Gastrocnemius medialis (tissue), 4 donors: ENCODE measurements at regions not wholly inside any gene's neighbourhood (a gene's known extent, or its start where the extent isn't known, plus 50 kb on each side); places are given as distances from the start of the nearest gene placed in this dataset.
A peak's percentile ranks its signal among the peaks of the same experiment; 100 is the strongest.

Experiments used
- ATAC-seq, 2 donors: fragments of 150-250 bp; one replicate each; pipeline ENCODE4 v1.9.1; 2016
- DNase-seq, 2 donors: peaks; one replicate each; pipeline ENCODE4 v3.0.0-alpha.2; 2019
- H3K27ac ChIP-seq, 4 donors: fragments of 200-600 bp; sonication (generic); 1 replicate in 1 of 4; 2 replicates in 3 of 4; pipeline ENCODE4 v1.5.1; 2016 to 2018; ENCODE audit warnings: mild to moderate bottlenecking in 2 of 4, moderate library complexity in 1 of 4
- H3K27me3 ChIP-seq, 3 donors: fragments of 200-600 bp; sonication (generic) in 2 of 3; 1 replicate in 1 of 3; 2 replicates in 2 of 3; pipeline versions ENCODE4 v1.5.1 to v1.6.0; 2016 to 2019; ENCODE audit warnings: mild to moderate bottlenecking in 1 of 3, moderate library complexity in 1 of 3
- H3K36me3 ChIP-seq, 2 donors: fragments of 200-600 bp; sonication (generic) in 1 of 2; one replicate each; pipeline ENCODE4 v1.5.1; 2017 to 2018
- H3K4me1 ChIP-seq, 2 donors: fragments of 200-600 bp; sonication (generic) in 1 of 2; one replicate each; pipeline ENCODE4 v1.5.1; 2016 to 2017; ENCODE audit warnings: mild to moderate bottlenecking in 2 of 2
- H3K4me3 ChIP-seq, 4 donors: fragments of 200-600 bp; sonication (generic) in 3 of 4; 1 replicate in 1 of 4; 2 replicates in 3 of 4; pipeline ENCODE4 v1.5.1; 2016 to 2019; ENCODE audit warnings: mild to moderate bottlenecking in 2 of 4
- H3K9me3 ChIP-seq, 3 donors: fragments of 200-600 bp; sonication (generic) in 2 of 3; 1 replicate in 1 of 3; 2 replicates in 2 of 3; pipeline ENCODE4 v1.5.1; 2016 to 2019
- POLR2A ChIP-seq, 2 donors: fragments of 450-650 bp; IDR thresholded peaks; one replicate each; pipeline ENCODE4 v1.6.1; 2017; ENCODE audit warnings: antibody characterized with exemption in 2 of 2, mild to moderate bottlenecking in 2 of 2, moderate library complexity in 2 of 2
- in situ Hi-C, 4 donors: fragments of 200-750 bp; cut with MboI; loops; one replicate each; pipeline versions ENCODE4 v1.15.0 to v1.8.0; 2017; ENCODE audit warnings: low sequenced_read_pairs in 4 of 4
- intact Hi-C: fragments of 100-400 bp; cut with DNase I; formaldehyde crosslinking; loops from one replicate; pipeline ENCODE4 v1.15.1; 2023; ENCODE audit warnings: low total_unique reads
- TF ChIP-seq, protein P1 (sequence below), 5 experiments: fragments of 450-650 bp in 3 of 5; fragments of 200-600 bp in 2 of 5; sonication (generic) in 2 of 5; IDR thresholded peaks in 4 of 5; conservative IDR thresholded peaks in 1 of 5; 1 replicate in 4 of 5; 2 replicates in 1 of 5; pipeline ENCODE4 v1.5.1; 2016 to 2019; ENCODE audit warnings: antibody characterized with exemption in 5 of 5, mild to moderate bottlenecking in 3 of 5, moderate library complexity in 3 of 5

- no peaks in the 10 kb centered on the region for H3K9me3 ChIP-seq
- no peak for ATAC-seq
- TF ChIP-seq POLR2A (IDR thresholded peaks at IDR 0.05) = no peak
- TF ChIP-seq, protein P1, sequence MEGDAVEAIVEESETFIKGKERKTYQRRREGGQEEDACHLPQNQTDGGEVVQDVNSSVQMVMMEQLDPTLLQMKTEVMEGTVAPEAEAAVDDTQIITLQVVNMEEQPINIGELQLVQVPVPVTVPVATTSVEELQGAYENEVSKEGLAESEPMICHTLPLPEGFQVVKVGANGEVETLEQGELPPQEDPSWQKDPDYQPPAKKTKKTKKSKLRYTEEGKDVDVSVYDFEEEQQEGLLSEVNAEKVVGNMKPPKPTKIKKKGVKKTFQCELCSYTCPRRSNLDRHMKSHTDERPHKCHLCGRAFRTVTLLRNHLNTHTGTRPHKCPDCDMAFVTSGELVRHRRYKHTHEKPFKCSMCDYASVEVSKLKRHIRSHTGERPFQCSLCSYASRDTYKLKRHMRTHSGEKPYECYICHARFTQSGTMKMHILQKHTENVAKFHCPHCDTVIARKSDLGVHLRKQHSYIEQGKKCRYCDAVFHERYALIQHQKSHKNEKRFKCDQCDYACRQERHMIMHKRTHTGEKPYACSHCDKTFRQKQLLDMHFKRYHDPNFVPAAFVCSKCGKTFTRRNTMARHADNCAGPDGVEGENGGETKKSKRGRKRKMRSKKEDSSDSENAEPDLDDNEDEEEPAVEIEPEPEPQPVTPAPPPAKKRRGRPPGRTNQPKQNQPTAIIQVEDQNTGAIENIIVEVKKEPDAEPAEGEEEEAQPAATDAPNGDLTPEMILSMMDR (IDR thresholded peaks at IDR 0.05 in 4 of 5, conservative IDR thresholded peaks at IDR 0.05 in 1 of 5) = no peak
- peak overlapping the region in 3 of 4 donors; percentile 24 to 68 (median 67) for H3K27ac ChIP-seq
- DNase-seq = no peak
- H3K27me3 ChIP-seq = no peaks in the 10 kb centered on the region
- intact Hi-C loops (no loop called here), in situ Hi-C loops (no loop called here)
- H3K4me3 ChIP-seq = no peak overlapping the region
- peaks cover 11 to 17% of the 10 kb centered on the region in 2 donors for H3K4me1 ChIP-seq
- H3K36me3 ChIP-seq = no peaks in the 10 kb centered on the region
Measured at GRCh38 chr12:124726596-124727263, 136.9 kb downstream of the SCARB1 start.

DNA sequence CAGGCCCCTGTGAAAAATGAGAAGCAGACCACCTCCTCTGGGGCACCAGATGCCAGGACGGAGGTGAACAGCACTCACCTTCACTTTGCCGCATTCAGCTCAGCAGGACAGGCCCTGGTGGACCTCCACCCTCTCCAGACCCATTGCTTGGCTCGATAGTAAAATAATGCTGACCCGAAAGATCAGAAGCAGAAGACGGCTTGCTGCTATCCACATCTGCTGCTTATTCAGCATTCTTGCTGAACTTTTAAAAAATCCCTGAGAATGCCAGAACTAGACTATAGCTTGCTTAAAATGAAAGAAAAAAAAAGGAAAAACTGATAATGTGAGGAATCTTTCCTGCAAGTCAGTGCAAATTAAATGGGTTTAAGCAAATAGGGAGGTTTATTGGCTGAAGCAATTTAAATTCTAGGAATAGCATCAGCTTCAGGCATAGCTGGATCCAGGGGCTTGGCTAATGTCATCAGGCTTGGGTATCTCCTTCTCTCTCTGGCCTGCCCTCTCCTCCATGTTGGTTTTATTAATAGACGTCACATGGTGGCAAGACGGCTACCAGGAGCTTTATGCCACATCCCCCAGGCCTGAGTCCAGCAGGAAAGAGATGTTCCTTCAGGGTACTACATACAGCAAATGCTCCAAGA is 137.9 kb downstream of the SCARB1 start:
- H3K27ac ChIP-seq = peak overlapping the region in 2 of 4 donors; percentile 12 to 16
- no peak for ATAC-seq

GRCh38 chr12:124725099-124725498 is 138.6 kb downstream of the SCARB1 start:
- Histone ChIP-seq H3K9me3 (no peaks in the 10 kb centered on the region), H3K4me1 (peaks cover 15 to 20% of the 10 kb centered on the region in 2 donors), H3K27me3 (no peaks in the 10 kb centered on the region), H3K27ac (no peak overlapping the region), H3K4me3 (no peak overlapping the region), H3K36me3 (no peaks in the 10 kb centered on the region)
- TF ChIP-seq, protein P1 (IDR thresholded peaks at IDR 0.05 in 4 of 5, conservative IDR thresholded peaks at IDR 0.05 in 1 of 5) = no peak
- no peak for TF ChIP-seq POLR2A (IDR thresholded peaks at IDR 0.05)
- DNase-seq = no peak
- intact Hi-C loops = no loop called here
- no peak for ATAC-seq
- in situ Hi-C loops = no loop called here

More for the DNA sequence above, 137.9 kb downstream of the SCARB1 start:
- Histone ChIP-seq H3K9me3 (no peaks in the 10 kb centered on the region), H3K36me3 (no peaks in the 10 kb centered on the region), H3K4me1 (peaks cover 12 to 22% of the 10 kb centered on the region in 2 donors), H3K27me3 (no peaks in the 10 kb centered on the region), H3K4me3 (no peak overlapping the region)
- intact Hi-C loops (no loop called here), in situ Hi-C loops (no loop called here)
- no peak for DNase-seq
- TF ChIP-seq, protein P1 (IDR thresholded peaks at IDR 0.05 in 4 of 5, conservative IDR thresholded peaks at IDR 0.05 in 1 of 5) = no peak
- no peak for TF ChIP-seq POLR2A (IDR thresholded peaks at IDR 0.05)

DNA sequence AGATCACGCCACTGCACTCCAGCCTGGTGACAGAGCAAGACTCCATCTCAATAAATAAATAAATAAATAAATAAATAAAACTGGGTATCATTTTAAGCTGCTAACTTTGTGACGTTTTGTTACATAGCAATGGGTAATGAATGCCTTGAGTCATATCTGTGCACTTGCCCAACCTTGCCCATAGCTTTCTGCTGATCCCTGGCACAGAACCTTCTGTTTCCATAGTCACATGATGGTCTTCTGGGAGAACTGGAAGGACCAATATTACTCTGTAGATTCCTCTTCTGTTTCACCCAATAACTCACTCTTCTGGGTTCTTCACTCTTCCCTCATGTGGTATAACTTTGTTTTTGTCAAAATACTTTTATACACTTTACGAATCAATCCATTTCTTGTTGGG is 140.8 kb downstream of the SCARB1 start:
- TF ChIP-seq, protein P1 (IDR thresholded peaks at IDR 0.05 in 4 of 5, conservative IDR thresholded peaks at IDR 0.05 in 1 of 5) = no peak
- TF ChIP-seq POLR2A (IDR thresholded peaks at IDR 0.05) = no peak
- H3K4me1 ChIP-seq = peaks cover 15 to 20% of the 10 kb centered on the region in 2 donors
- DNase-seq (no peak), ATAC-seq (no peak)
- H3K27ac ChIP-seq = no peak overlapping the region
- no peaks in the 10 kb centered on the region for H3K9me3 ChIP-seq
- in situ Hi-C loops (no loop called here), intact Hi-C loops (no loop called here)
- no peaks in the 10 kb centered on the region for H3K36me3 ChIP-seq
- H3K27me3 ChIP-seq = no peaks in the 10 kb centered on the region
- no peak overlapping the region for H3K4me3 ChIP-seq
